IMR-90 (cell line): ENCODE measurements at regions not wholly inside any gene's neighbourhood (a gene's known extent, or its start where the extent isn't known, plus 50 kb on each side); places are given as distances from the start of the nearest gene placed in this dataset.

Experiments used
- BHLHE40 ChIP-seq: fragments of 150-350 bp; IDR thresholded peaks from 2 replicates; pipeline ENCODE4 v1.6.1; 2016; ENCODE audit warnings: mild to moderate bottlenecking, low read depth, low read length
- NFE2L2 ChIP-seq: fragments of 150-350 bp; IDR thresholded peaks from 2 replicates; pipeline ENCODE4 v1.6.1; 2016; ENCODE audit warnings: low read depth, mild to moderate bottlenecking, low read length
- POLR2A ChIP-seq: IDR thresholded peaks from 2 replicates; pipeline ENCODE4 v1.6.1; 2012; ENCODE audit warnings: mild to moderate bottlenecking, low read depth, low read length
- RAD21 ChIP-seq: IDR thresholded peaks from 2 replicates; pipeline ENCODE4 v1.6.1; 2012; ENCODE audit warnings: low read length, improper control_type of control experiment
- RCOR1 ChIP-seq: IDR thresholded peaks from 2 replicates; pipeline ENCODE4 v1.6.1; 2012; ENCODE audit warnings: mild to moderate bottlenecking, low read length, improper control_type of control experiment; ENCODE audit not compliant: insufficient replicate concordance
- RFX5 ChIP-seq: IDR thresholded peaks from 2 replicates; pipeline ENCODE4 v1.8.0; 2012; ENCODE audit warnings: low read depth, mild to moderate bottlenecking, low read length, moderate library complexity
- SMC3 ChIP-seq: fragments of 150-350 bp; IDR thresholded peaks from 2 replicates; pipeline ENCODE4 v1.6.1; 2016; ENCODE audit warnings: low read depth, mild to moderate bottlenecking, antibody characterized with exemption, low read length, moderate library complexity
- TF ChIP-seq, protein P1 (sequence below): conservative IDR thresholded peaks from 2 replicates; pipeline ENCODE4 v1.5.1; 2012; ENCODE audit warnings: mild to moderate bottlenecking, low read depth, low read length, improper control_type of control experiment
- TF ChIP-seq, protein P2 (sequence below): fragments of 150-350 bp; IDR thresholded peaks from 2 replicates; pipeline ENCODE4 v1.6.1; 2017; ENCODE audit warnings: mild to moderate bottlenecking, antibody characterized with exemption, low read length, low read depth
- TF ChIP-seq, protein P3 (sequence below): fragments of 150-350 bp; IDR thresholded peaks from 2 replicates; pipeline ENCODE4 v1.6.1; 2016; ENCODE audit warnings: low read depth, mild to moderate bottlenecking, low read length, moderate library complexity, borderline replicate concordance

DNA sequence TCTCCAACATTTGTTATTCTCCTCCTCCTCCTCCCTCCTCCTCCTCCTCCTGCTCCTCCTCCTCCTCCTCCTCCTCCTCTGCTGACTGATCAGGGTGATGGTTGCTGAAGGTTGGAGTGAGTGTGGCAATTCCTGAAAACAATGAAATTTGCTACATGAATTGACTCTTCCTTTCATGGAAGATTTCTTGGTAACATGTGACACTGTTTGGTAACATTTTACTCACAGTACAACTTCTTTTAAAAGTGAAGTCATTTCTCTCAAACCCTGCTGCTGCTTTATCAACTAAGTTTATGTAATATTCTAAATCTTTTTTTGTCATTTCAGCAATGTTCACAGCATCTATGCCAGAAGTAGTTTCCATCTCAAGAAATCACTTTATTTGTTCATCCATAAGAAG lies 543.0 kb downstream of the MAFB start:
- TF ChIP-seq POLR2A = no peak
- no peak for TF ChIP-seq BHLHE40
- TF ChIP-seq, protein P1, sequence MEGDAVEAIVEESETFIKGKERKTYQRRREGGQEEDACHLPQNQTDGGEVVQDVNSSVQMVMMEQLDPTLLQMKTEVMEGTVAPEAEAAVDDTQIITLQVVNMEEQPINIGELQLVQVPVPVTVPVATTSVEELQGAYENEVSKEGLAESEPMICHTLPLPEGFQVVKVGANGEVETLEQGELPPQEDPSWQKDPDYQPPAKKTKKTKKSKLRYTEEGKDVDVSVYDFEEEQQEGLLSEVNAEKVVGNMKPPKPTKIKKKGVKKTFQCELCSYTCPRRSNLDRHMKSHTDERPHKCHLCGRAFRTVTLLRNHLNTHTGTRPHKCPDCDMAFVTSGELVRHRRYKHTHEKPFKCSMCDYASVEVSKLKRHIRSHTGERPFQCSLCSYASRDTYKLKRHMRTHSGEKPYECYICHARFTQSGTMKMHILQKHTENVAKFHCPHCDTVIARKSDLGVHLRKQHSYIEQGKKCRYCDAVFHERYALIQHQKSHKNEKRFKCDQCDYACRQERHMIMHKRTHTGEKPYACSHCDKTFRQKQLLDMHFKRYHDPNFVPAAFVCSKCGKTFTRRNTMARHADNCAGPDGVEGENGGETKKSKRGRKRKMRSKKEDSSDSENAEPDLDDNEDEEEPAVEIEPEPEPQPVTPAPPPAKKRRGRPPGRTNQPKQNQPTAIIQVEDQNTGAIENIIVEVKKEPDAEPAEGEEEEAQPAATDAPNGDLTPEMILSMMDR = no peak
- TF ChIP-seq, protein P2, sequence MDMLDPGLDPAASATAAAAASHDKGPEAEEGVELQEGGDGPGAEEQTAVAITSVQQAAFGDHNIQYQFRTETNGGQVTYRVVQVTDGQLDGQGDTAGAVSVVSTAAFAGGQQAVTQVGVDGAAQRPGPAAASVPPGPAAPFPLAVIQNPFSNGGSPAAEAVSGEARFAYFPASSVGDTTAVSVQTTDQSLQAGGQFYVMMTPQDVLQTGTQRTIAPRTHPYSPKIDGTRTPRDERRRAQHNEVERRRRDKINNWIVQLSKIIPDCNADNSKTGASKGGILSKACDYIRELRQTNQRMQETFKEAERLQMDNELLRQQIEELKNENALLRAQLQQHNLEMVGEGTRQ = no peak
- TF ChIP-seq, protein P3, sequence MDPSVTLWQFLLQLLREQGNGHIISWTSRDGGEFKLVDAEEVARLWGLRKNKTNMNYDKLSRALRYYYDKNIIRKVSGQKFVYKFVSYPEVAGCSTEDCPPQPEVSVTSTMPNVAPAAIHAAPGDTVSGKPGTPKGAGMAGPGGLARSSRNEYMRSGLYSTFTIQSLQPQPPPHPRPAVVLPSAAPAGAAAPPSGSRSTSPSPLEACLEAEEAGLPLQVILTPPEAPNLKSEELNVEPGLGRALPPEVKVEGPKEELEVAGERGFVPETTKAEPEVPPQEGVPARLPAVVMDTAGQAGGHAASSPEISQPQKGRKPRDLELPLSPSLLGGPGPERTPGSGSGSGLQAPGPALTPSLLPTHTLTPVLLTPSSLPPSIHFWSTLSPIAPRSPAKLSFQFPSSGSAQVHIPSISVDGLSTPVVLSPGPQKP = no peak
- no peak for TF ChIP-seq RFX5
- TF ChIP-seq RCOR1 = no peak
- TF ChIP-seq RAD21 = no peak
- no peak for TF ChIP-seq NFE2L2
- no peak for TF ChIP-seq SMC3
